ENCODE measurements at regions not wholly inside any gene's neighbourhood (a gene's known extent, or its start where the extent isn't known, plus 50 kb on each side); places are given as distances from the start of the nearest gene placed in this dataset.
"Not testable (repeated sequence)": the region's sequence is repeated elsewhere in the genome, so short reads cannot be mapped to it uniquely, and the experiment has no call there.

- no peak for DNase-seq
Measured at GRCh38 chrX:121871122-121871521, 823.7 kb downstream of the GLUD2 start.

DNA sequence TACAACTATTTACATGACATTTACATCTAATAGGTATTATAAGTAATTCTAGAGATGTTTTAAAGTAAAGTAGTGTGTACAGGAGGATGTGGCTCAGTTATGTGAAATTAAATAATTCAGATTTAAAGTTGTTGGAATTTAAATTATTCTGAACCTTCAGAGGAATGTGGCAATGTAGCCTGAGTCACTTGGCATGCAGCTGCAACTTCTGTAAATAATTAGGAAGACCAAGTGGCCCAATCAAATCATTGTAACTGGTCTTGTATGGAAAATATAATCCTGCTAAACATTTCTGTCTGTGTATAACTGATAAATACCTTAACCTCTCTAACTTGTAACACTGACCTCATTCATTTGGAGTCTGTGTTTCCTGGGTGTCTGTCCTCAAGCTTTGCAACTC is 828.9 kb downstream of the GLUD2 start:
- DNase-seq = no peak

DNA sequence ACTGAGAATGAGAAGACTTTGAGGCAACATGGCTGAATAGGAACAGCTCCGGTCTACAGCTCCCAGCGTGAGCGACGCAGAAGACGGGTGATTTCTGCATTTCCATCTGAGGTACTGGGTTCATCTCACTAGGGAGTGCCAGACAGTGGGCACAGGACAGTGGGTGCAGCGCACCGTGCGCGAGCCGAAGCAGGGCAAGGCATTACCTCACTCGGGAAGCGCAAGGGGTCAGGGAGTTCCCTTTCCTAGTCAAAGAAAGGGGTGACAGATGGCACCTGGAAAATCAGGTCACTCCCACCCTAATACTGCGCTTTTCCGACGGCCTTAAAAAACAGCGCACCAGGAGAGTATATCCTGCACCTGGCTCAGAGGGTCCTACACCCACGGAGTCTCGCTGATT is 829.9 kb downstream of the GLUD2 start:
- not testable (repeated sequence) for DNase-seq

GRCh38 chrX:121886557-121886956 is 839.1 kb downstream of the GLUD2 start:
- no peak for DNase-seq

DNA sequence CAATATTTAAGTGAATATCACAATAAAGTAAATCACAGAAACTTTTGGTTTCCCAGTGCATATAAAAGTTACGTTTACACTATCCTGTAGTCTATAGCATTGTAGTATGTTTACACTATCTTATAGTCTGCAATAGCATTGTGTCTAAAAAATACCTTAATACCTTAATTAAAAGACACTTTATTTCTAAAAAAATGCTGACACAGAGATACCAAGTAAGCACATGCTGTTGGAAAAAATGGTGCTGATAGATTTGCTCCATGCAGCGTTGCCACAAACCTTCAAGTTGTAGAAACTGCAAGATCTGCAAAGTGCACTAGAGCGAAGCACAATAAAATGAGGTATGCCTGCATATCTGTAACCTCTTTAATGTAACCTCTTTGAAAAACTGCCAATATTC is 847.3 kb downstream of the GLUD2 start:
- DNase-seq = no peak

DNA sequence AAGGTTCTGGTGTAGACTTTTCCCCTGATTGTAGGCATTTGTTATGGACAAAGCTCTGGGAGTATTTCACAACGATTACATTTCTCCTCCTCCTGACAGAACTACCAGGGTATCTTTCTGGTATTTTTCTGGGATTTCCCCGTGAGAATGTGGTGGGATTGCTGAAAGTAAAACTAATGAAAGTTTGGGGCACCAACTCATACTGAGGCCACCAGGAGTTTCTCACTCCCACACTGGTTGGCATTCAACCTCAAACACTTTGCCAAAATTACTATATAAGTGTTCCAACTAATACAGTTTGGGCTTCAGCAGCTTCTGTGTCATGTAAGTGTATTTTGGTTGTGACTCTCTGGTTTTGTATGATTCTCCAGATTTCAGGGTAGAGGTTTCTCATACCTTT is 855.1 kb downstream of the GLUD2 start:
- DNase-seq = no peak

GRCh38 chrX:121903961-121904360 is 856.6 kb downstream of the GLUD2 start:
- DNase-seq = no peak

- DNase-seq = no peak
Measured at GRCh38 chrX:121921258-121921657, 873.8 kb downstream of the GLUD2 start.

DNA sequence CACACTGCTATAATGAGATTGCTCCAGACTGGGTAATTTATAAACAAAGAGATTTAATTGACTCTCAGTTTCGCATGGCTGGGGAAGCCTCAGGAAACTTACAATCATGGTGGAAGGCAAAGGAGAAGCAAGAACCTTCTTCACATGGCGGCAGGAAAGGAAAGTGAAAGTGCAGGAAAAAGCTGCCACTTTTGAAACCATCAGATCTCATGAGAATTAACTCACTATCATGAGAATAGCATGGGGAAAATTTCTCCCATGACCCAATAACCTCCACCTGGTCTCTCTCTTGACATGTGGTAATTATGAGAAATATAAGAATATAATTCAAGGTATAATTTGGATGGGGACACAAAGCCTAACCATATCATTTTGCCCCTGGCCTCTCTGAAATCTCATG is 884.2 kb downstream of the GLUD2 start:
- DNase-seq = no peak

DNA sequence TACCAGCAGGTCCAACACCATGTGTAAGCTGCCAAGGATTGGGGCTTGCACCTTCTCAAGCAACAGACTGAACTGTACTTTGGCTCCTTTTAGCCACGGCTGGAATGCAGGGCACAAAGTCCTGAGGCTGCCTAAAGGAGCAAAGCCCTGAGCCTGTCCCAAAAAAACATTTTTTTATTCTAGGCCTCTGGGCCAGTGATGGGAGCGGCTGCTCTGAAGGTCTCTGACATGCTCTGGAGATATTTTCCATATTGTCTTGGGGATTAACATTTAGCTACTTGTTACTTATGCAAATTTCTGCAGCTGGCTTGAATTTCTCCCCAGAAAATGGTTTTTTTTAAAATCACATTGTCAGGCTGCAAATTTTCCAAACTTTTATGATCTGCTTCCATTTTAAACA is 885.3 kb downstream of the GLUD2 start:
- no peak for DNase-seq

- DNase-seq = no peak
Measured at GRCh38 chrX:121949041-121949760, 901.8 kb downstream of the GLUD2 start.

DNA sequence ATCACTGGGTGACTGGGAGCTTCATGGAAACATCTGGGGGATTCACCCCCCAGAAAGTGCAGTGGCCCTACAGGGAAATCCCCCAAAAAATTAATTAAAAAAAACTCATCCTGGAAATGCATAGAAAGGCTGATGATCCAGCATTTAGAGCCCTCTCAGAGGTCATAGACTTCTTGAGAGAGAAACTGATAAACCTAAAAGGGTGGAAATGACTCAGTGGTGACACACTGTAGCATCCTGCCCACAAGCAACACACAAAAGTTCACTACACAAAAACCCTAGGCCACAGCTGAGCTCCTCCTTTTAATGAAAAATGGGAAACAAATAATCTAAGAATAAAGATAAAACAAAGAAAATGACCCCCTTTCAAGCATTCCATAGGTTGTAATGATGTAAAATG is 911.5 kb downstream of the GLUD2 start:
- DNase-seq = no peak

- no peak for DNase-seq
Measured at GRCh38 chrX:121975671-121976070, 928.3 kb downstream of the GLUD2 start.

DNA sequence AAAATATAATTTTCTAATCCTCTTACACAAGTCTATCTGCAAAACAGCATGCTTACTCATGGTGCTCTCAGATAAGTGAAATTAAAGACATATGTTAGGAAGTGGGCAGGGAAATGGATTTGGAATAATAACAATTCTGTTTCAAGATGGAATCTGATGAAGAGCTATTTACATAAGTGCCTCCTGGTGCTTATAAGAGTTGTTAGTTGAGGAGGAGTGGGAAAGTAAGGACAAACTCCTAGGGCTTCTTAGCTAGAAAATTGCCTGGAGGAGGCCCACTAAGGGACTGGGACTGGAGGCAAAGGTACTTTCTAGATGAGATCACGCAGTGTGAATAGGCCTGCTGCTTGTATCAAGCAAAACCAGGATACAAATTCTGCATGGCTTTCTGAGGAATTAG is 939.8 kb downstream of the GLUD2 start:
- no peak for DNase-seq

GRCh38 chrX:121987835-121988234 is 940.4 kb downstream of the GLUD2 start:
- DNase-seq = no peak

DNA sequence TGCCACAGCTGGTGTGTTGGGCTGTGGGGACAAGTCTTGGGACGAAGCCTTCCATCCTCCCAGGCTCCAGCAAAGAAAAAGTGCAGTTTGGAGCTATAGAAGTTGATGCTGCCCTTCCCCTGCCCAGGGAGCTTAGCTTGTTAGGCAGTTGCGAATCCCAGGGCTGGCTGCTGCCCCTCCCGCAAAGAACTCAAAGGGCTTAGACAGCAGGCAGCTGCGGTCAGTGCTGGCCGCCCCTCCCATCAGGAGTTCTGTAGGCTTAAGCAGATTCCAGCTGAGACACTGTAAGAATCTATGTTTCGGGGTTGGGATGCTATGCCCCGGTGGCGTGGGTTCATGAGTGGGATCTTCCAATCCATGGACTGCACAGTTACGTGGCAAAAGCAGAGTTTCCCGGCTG is 956.7 kb downstream of the GLUD2 start:
- DNase-seq = no peak

DNA sequence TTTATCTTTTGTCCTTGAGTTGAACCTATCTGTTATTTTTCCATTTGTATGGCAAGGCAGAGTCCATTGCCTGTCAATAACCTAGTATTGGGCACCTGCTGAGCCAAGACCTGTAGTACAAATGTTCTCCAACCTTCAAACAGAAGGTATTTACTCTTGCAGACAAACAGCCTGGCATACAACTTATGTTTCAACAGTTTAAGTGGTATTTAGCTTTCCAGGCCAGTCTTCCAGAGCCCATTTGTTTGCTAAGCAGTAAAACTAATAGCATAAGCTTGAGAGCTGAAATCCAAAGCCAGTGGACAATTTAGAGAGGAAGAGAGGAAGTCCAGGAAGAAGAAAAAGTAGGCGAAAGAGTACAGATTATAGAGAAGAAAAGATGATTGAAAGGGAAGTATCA is 979.3 kb downstream of the GLUD2 start:
- DNase-seq = no peak

GRCh38 chrX:122046226-122046625 is 998.8 kb downstream of the GLUD2 start:
- no peak for DNase-seq

- no peak for DNase-seq
Measured at GRCh38 chrX:122046815-122047214, 999.4 kb downstream of the GLUD2 start.

DNA sequence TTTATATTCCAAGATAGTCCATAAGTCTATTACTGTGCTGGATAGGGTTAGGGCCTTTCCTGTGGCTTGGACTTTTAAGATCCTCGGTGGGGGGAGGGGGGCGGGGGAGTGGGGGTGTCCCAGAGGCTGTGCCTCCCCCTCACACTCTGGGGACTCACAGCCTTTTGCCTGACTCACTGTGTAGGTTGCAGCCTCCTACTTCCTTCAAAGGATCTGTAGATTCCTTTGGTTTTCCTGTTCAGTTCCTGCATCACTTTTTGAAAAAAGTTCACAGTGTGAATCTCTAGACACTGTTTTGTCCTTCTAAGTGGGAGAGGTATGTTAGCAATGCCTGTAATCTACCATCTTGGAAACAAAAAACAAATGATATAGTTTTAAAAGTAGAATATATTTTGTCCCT is 999.9 kb downstream of the GLUD2 start:
- no peak for DNase-seq

- DNase-seq = no peak
Measured at GRCh38 chrX:122055460-122055859, 1008.0 kb downstream of the GLUD2 start.

GRCh38 chrX:122055979-122056715 is 1008.7 kb downstream of the GLUD2 start:
- no peak for DNase-seq

- DNase-seq = no peak
Measured at GRCh38 chrX:122076241-122076640, 1028.8 kb downstream of the GLUD2 start.

- no peak for DNase-seq
Measured at GRCh38 chrX:122078079-122078478, 1030.7 kb downstream of the GLUD2 start.

DNA sequence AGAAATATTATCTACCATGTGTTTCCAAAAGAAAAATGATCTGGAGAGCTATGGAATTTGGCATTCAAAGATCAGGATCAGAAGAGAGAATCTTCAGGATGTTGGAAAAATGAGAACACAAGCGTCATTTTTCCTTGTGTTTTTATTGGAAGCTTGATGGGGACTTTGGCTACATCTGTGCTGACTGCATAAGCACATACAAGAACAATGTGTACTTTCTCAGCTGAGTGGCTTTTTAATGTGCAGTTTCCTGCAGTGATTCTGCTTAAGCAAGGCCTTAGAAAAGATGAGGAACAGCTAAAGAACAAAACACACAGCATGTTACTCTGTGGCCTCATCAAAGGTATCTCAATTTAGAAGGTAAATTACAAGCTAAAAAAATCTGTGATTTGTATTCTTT is 1039.9 kb downstream of the GLUD2 start:
- DNase-seq = no peak

Measured in stimulated activated naive CD4-positive, alpha-beta T cell (primary cell).